ENCODE measurements at regions not wholly inside any gene's neighbourhood (a gene's known extent, or its start where the extent isn't known, plus 50 kb on each side); places are given as distances from the start of the nearest gene placed in this dataset.

GRCh38 chr7:155963356-155963755 lies 151.1 kb upstream of the SHH start:
- H3K9me3 Mint-ChIP-seq (ENCODE audit: low read depth, unreplicated experiment): no peaks in the 10 kb centered on the region
- peak overlapping the region; percentile 90 for H3K27ac Mint-ChIP-seq (ENCODE audit: unreplicated experiment)
- H3K36me3 Mint-ChIP-seq (ENCODE audit: insufficient read depth, unreplicated experiment): peaks cover 19% of the 10 kb centered on the region
- no peaks in the 10 kb centered on the region for H3K27me3 Mint-ChIP-seq (ENCODE audit: unreplicated experiment)
- no peak for DNase-seq
- CTCF ChIA-PET: no interaction called here
- peak overlapping the region; percentile 4 for H3K4me3 Mint-ChIP-seq (ENCODE audit: low read depth, unreplicated experiment)
- no TSS peak for BruUV-seq (replicated peaks)
- H3K4me1 Mint-ChIP-seq (ENCODE audit: low read depth, unreplicated experiment): peaks cover 11% of the 10 kb centered on the region
- no peak for TF ChIP-seq CTCF (IDR thresholded peaks at IDR 0.05; ENCODE audit: unreplicated experiment)
- intact Hi-C loops (cut with micrococcal nuclease; ENCODE audit: unreplicated experiment): no loop called here

- CTCF ChIA-PET: interaction anchor here (0.7 to 2.7 kb wide), 2 partner anchors 11 to 100 kb away, joined by 3 to 11 read pairs; no protein-coding TSS in a partner anchor
- no peaks in the 10 kb centered on the region for H3K9me3 Mint-ChIP-seq (ENCODE audit: low read depth, unreplicated experiment)
- H3K36me3 Mint-ChIP-seq (ENCODE audit: insufficient read depth, unreplicated experiment): peaks cover 19% of the 10 kb centered on the region
- DNase-seq: no peak
- peak overlapping the region; percentile 90 for H3K27ac Mint-ChIP-seq (ENCODE audit: unreplicated experiment)
- BruUV-seq (replicated peaks): no TSS peak
- H3K4me3 Mint-ChIP-seq (ENCODE audit: low read depth, unreplicated experiment): peak overlapping the region; percentile 62
- no peak for TF ChIP-seq CTCF (IDR thresholded peaks at IDR 0.05; ENCODE audit: unreplicated experiment)
- no peaks in the 10 kb centered on the region for H3K27me3 Mint-ChIP-seq (ENCODE audit: unreplicated experiment)
- peaks cover 11% of the 10 kb centered on the region for H3K4me1 Mint-ChIP-seq (ENCODE audit: low read depth, unreplicated experiment)
- intact Hi-C loops (cut with micrococcal nuclease; ENCODE audit: unreplicated experiment): loop anchor here (1.0 kb wide), 1 partner anchor 11 kb away; no protein-coding TSS in a partner anchor
Observed at GRCh38 chr7:155962968-155963300, 150.7 kb upstream of the SHH start.

GRCh38 chr7:155962191-155962967 lies 150.1 kb upstream of the SHH start:
- H3K36me3 Mint-ChIP-seq (ENCODE audit: insufficient read depth, unreplicated experiment): peaks cover 19% of the 10 kb centered on the region
- H3K27me3 Mint-ChIP-seq (ENCODE audit: unreplicated experiment): no peaks in the 10 kb centered on the region

More at GRCh38 chr7:155962191-155962967, 150.1 kb upstream of the SHH start:
- Mint-ChIP-seq H3K4me3 (ENCODE audit: low read depth, unreplicated experiment) (peak overlapping the region; percentile 62), H3K4me1 (ENCODE audit: low read depth, unreplicated experiment) (peaks cover 11% of the 10 kb centered on the region), H3K27ac (ENCODE audit: unreplicated experiment) (peak overlapping the region; percentile 90), H3K9me3 (ENCODE audit: low read depth, unreplicated experiment) (no peaks in the 10 kb centered on the region)
- BruUV-seq (replicated peaks): TSS peak; percentile 56
- no peak for TF ChIP-seq CTCF (IDR thresholded peaks at IDR 0.05; ENCODE audit: unreplicated experiment)
- CTCF ChIA-PET: interaction anchor here (0.5 to 2.7 kb wide), 6 partner anchors 10 to 495 kb away, joined by 3 to 11 read pairs (median 4); no protein-coding TSS in a partner anchor
- DNase-seq: peak; percentile 70
- intact Hi-C loops (cut with micrococcal nuclease; ENCODE audit: unreplicated experiment): loop anchor here (1.0 kb wide), 1 partner anchor 10 kb away; no protein-coding TSS in a partner anchor
